KBM-7 (cell line): ENCODE measurements at regions not wholly inside any gene's neighbourhood (a gene's known extent, or its start where the extent isn't known, plus 50 kb on each side); places are given as distances from the start of the nearest gene placed in this dataset.

Experiments used
- DNase-seq: peaks from one replicate; pipeline ENCODE4 v3.0.0-alpha.2; 2015
- in situ Hi-C: fragments of 300-500 bp; cut with MboI; formaldehyde crosslinking; loops from 2 replicates; pipeline ENCODE4 v1.14.3; 2020; ENCODE audit warnings: low sequenced_read_pairs, low pct_unique_long_range_greater_than_20kb, mixed read lengths

DNA sequence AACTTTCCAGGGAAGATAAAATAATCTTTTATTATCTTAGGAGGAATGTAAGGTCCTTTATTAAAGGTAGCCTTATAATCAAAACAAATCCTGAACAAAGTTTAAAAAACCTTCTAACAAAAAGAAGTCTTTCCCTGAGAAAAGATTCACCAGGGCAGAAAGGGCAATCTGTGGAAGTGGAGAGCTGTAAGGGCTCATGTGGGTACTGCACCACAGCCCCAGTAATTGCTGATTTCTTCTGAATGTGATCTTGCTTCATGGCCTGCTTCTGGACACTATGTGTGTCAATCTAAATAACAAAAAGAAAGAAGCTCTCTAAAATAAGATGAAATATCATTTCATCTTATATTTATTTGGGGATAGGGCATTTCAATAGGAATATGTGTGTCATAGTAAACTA lies 1501.6 kb downstream of the OTOL1 start:
- DNase-seq: no peak
- in situ Hi-C loops: no loop called here

DNA sequence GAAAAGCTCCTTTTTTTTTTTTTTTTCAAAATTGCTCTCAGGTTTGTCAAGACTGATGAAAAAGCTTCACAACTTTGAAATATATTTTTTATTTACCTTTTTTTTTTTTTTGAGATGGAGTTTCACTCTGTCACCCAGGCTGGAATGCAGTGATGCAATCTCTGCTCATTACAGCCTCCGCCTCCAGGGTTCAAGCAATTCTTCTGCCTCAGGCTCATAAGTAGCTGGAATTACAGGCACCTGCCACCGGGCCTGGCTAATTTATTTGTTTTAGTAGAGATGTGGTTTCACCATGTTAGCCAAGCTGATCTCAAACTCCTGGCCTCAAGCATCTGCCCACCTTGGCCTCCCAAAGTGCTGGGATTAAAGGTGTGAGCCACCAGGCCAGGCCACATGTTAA lies 1515.0 kb downstream of the OTOL1 start:
- DNase-seq: no peak
- in situ Hi-C loops: no loop called here

DNA sequence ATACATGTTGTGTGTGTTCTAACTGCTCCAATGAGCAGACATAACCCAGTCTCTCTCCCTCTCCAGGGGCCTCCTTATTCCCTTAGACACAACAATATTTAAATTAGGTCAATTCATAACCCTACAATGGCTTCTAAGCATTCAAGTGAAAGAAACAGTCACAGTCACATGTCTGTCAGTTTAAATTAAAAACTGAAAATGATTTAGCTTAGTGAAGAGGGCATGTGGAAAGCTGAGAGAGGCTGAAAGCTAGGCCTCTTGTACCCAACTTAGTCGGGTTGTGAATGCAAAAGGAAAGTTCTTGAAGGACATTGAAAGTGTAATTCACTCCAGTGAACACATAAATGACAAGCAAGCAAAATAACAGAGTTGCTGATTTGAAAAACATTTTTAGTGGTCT lies 1519.6 kb downstream of the OTOL1 start:
- in situ Hi-C loops: no loop called here
- no peak for DNase-seq

DNA sequence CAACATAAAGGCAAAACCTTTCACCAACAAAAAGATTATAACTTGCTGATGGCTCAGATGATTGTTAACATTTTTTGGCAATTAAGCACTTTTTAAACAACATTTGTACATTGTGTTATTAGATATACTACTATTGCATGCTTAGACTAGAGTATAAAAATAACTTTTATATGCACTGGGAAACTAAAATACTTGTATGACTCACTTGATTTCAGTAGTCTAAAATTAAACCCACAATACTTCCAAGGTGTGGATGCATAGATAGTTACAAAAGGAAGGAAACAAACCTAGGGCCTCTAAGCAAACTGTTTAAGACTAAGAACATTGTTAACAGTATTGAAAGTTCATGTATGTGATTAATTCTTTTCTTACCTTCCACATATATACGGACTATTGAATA lies 1521.5 kb downstream of the OTOL1 start:
- in situ Hi-C loops: no loop called here

DNA sequence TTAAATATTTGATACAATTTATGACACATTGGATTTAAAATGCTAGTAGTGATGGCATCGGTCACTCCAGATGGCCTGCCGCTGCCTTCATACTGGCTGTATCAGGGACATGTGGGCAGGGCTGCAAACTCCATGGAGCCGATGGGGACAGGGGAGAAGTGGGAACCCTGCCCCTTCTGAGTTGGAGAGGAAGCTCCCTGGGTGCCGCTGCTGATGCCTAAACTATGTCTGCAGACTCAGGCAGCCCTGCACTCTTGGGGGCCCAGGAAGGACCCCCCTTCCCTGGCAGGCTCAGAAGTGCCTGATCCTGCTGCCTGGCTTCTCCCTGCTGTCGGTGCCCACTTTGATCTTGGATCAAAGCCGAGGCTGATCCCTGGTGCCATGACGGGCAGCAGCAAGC lies 1522.1 kb downstream of the OTOL1 start:
- no peak for DNase-seq
- in situ Hi-C loops: no loop called here

More for the DNA sequence above, 1521.5 kb downstream of the OTOL1 start:
- DNase-seq: no peak

DNA sequence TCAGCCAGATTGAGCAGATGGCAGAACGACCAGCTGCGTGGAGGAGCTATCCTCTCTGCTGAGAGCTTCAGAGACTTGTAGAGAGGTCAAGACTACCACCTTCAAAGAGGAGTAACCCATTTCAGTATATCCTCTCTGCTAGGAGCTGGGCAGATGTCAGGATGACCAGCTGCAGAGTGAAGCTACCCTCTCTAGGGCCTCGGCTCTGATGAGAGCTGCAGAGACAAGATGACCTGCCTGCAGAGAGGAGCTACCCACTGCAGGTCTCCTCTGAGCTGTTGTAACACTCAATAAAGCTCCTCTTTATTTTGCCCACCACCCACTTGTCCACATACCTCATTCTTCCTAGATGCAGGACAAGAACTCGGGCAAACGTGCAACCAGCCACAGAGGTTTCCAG lies 1522.7 kb downstream of the OTOL1 start:
- in situ Hi-C loops: no loop called here
- DNase-seq: no peak

DNA sequence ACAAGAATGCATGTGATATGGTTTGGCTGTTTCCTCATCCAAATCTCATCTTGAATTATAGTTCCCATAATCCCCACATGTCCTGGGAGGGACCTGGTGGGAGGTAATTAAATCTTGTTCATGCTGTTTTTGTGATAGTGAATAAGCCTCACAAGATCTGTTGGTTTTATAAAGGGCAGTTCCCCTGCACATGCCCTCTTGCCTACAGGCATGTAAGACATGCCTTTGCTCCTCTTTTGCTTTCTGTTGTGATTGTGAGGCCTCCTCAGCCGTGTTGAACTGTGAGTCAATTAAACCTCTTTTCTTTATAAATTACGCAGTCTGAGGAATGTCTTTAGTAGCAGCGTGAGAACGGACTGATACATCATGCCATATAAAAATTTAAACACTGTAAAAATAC lies 1537.0 kb downstream of the OTOL1 start:
- in situ Hi-C loops: no loop called here
- DNase-seq: no peak

DNA sequence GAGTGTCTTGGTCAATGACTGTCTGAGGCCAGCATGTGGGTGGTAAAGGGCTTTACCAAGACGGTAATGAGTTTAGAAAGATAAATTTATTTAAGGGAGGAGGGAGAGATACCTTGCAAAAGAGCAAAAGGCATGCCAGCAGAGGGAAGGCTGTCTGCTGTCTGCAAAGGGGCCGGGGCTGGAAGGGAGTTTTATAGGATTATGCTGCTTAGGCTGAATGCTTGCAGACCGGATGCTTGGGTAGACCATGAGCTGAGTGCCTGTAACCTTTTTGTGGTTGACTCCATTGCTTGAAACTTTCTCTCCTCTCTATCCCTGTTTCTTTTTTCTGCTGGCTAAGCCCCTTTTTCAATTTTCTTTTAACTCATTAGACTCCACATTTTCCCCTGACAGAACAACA lies 1543.0 kb downstream of the OTOL1 start:
- no peak for DNase-seq
- in situ Hi-C loops: no loop called here

DNA sequence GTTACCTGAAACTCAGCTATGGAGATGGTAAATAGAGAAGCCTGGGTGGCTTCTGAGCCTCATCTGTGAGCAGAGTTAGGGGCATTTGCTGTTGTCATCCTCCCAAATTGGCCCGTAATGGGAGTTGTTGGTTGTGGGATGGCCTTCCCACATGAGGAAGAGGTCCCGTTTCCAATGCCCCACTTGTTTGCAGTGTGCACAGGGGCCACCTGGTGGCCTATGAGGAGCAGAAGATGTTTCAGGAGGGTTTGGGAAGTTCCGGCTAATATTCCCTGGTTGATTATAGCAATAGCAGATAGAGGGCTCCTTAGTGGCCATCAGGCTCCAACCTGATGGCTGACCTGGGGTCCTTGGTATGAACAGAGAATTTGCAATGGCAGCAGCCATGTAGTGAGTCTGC lies 1546.5 kb downstream of the OTOL1 start:
- DNase-seq: no peak
- in situ Hi-C loops: no loop called here

DNA sequence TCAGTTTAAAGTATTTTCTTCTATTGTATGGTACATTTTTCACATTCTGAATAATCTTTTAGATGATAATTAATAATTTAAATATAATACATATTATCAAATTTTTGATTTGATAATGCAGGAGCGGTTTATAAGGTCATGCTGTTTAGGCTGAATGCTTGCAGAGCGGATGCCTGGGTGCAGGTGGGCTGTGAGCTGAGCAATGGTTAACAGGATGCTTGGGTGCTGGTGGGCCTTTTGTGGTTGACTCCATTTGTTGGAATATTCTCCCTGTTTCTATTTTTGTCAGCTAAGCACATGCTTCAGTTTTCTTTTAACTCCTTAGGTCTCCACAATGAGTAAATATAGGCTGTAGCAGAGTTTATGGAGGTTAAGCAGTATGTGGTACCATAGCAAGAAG lies 1549.3 kb downstream of the OTOL1 start:
- no peak for DNase-seq
- in situ Hi-C loops: no loop called here

DNA sequence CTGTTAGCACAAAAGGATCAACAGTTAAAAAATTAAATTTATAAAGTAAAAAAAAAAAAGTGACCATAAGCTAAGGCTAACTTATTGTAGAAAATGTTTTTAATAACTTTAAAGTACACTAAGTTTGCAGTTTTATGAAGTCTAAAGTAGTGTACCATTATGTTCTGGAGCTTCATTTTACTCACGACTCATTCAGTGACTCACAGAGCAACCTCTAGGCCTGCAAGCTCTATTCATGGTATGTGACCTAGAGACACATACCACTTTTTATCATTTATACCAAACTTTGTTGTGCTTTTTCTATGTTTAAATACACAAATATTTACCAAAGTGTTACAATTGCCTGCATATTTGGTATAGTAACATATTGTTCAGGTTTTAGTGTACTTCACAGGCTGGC lies 1552.3 kb downstream of the OTOL1 start:
- no peak for DNase-seq
- in situ Hi-C loops: no loop called here

DNA sequence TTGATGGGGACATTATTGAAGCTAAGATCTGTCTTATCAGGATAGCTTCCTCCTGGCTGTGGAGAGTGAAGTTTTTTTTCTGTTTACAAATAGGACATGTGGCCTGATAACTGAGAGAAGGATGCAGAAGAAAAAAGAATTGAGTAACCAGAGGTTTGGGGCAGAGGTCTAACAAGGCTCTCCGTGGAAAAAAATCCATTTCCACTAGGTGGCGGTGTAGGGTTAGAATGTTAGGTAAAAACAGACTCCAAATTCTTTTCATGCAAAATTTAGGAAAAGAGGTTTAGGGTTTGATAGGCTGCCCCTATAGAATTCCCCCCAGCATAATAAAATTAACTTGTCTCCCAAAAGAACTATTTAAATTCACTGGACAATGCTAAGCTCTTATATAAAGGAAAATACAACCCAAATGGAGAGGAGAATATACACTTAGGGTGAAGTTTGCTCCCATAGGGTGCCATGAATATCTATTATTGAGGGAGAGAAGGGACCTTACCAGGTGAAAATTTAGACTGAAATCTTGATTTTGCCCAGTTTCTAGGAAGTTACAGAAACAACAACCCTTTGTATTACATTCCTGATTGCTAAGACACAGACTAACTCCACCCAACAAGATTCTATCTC lies 1560.4 kb downstream of the OTOL1 start:
- DNase-seq: peak; percentile 60
- in situ Hi-C loops: no loop called here

DNA sequence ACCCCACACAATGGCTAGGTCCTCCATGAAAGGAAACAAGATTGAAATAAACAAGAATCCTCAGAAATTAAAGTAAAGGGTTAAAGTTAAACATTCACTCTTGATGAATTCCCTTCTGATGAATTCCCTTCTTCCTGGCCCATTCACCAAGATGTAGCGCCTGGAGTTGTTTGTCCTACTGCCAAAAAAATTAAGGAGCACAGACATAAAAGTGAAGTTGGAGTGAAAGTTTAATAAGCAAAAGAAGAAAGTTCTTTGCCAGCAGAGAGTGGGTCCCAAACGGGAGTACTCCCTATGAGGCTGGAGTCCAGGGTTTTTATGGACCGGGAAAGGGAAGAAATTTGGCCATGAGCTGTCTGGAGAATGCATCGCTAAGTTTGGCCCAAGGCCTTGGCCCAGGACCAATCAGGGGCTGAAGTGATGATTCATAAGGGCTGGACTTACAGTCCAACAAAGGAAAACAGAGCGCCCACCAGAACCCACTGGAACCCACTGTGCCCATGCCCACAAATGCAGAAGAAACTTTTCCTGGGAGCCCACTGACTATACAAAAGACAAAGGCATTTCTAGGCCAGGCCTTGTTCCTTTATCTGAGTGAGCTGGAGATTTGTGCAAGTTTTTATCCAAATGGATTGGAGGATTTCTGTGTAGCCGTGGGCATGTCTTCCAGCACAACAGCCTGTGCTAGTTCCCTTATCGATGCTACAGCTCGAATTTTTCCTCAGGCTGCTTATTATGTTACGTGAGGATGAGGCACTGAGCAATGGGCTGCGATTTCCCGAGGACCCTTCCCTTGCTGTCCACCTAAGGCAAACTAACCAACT lies 1561.6 kb downstream of the OTOL1 start:
- no peak for DNase-seq
- in situ Hi-C loops: no loop called here

DNA sequence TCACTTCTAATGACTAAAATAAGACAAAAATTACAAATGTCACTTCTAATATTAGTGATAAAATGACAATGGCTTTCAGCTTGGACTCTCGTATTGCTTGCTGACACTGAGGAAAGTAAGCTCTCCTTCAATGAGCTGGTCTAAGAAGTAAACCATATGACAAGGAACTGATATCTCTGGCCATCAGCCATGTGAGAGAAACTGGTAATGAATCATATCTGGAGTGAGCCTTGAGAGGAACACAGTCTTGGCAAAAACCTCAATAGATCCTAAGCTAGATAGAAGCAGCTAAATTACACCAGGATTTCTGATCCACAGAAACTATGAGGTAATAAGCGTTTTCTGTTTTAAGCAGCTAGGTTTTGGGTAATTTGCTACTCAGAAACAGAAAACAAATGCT lies 1575.1 kb downstream of the OTOL1 start:
- in situ Hi-C loops: no loop called here
- DNase-seq: no peak
